GM21529 (cell line): ENCODE measurements at regions not wholly inside any gene's neighbourhood (a gene's known extent, or its start where the extent isn't known, plus 50 kb on each side); places are given as distances from the start of the nearest gene placed in this dataset.
"Not testable (repeated sequence)": the region's sequence is repeated elsewhere in the genome, so short reads cannot be mapped to it uniquely, and the experiment has no call there.

Source experiments
- ATAC-seq: cut with Tn5 transposase; IDR thresholded peaks from one replicate; pipeline ENCODE4 v1.9.1; 2021; ENCODE audit not compliant: unreplicated experiment

GRCh38 chr9:126056312-126057021 is 270.2 kb upstream of the MVB12B start:
- ATAC-seq = no peak

- ATAC-seq = no peak
Observed at GRCh38 chr9:126057121-126057825, 269.4 kb upstream of the MVB12B start.

GRCh38 chr9:126058011-126058531 is 268.6 kb upstream of the MVB12B start:
- ATAC-seq = no peak

- no peak for ATAC-seq
Observed at GRCh38 chr9:126058591-126058990, 268.0 kb upstream of the MVB12B start.

- ATAC-seq = no peak
Observed at GRCh38 chr9:126061575-126061974, 265.1 kb upstream of the MVB12B start.

GRCh38 chr9:126062158-126062886 is 264.3 kb upstream of the MVB12B start:
- no peak for ATAC-seq

- ATAC-seq = no peak
Observed at GRCh38 chr9:126063326-126063725, 263.3 kb upstream of the MVB12B start.

- no peak for ATAC-seq
Observed at GRCh38 chr9:126066131-126066530, 260.5 kb upstream of the MVB12B start.

GRCh38 chr9:126067031-126067734 is 259.4 kb upstream of the MVB12B start:
- no peak for ATAC-seq

- no peak for ATAC-seq
Observed at GRCh38 chr9:126068534-126069230, 257.9 kb upstream of the MVB12B start.

- no peak for ATAC-seq
Observed at GRCh38 chr9:126069400-126069955, 257.2 kb upstream of the MVB12B start.

- no peak for ATAC-seq
Observed at GRCh38 chr9:126070058-126070655, 256.5 kb upstream of the MVB12B start.

- ATAC-seq = no peak
Observed at GRCh38 chr9:126071076-126071750, 255.4 kb upstream of the MVB12B start.

- not testable (repeated sequence) for ATAC-seq
Observed at GRCh38 chr9:126077656-126078055, 249.0 kb upstream of the MVB12B start.

GRCh38 chr9:126080641-126081040 is 246.0 kb upstream of the MVB12B start:
- ATAC-seq = no peak

- no peak for ATAC-seq
Observed at GRCh38 chr9:126081746-126082145, 244.9 kb upstream of the MVB12B start.

- ATAC-seq = no peak
Observed at GRCh38 chr9:126084008-126084407, 242.6 kb upstream of the MVB12B start.

GRCh38 chr9:126084696-126085095 is 241.9 kb upstream of the MVB12B start:
- no peak for ATAC-seq

- no peak for ATAC-seq
Observed at GRCh38 chr9:126085170-126085569, 241.5 kb upstream of the MVB12B start.
